COR-L47 (cell line): ENCODE measurements at regions not wholly inside any gene's neighbourhood (a gene's known extent, or its start where the extent isn't known, plus 50 kb on each side); places are given as distances from the start of the nearest gene placed in this dataset.
"Not testable (repeated sequence)": the region's sequence is repeated elsewhere in the genome, so short reads cannot be mapped to it uniquely, and the experiment has no call there.

Experiments
- DNase-seq: peaks from one replicate; lab custom pipeline; 2025; lab: John Stamatoyannopoulos, UW

GRCh38 chr1:121519042-121519755 lies 334.4 kb downstream of the SRGAP2C start:
- peak; percentile 49 for DNase-seq

GRCh38 chr1:121519756-121520286 lies 335.0 kb downstream of the SRGAP2C start:
- not testable (repeated sequence) for DNase-seq

- peak; percentile 44 for DNase-seq
Observed at GRCh38 chr1:121522061-121522759, 337.4 kb downstream of the SRGAP2C start.

- DNase-seq = not testable (repeated sequence)
Observed at GRCh38 chr1:121523112-121523511, 338.3 kb downstream of the SRGAP2C start.

- no peak for DNase-seq
Observed at GRCh38 chr1:121525355-121525754, 340.6 kb downstream of the SRGAP2C start.

GRCh38 chr1:121528958-121529357 lies 344.2 kb downstream of the SRGAP2C start:
- DNase-seq = not testable (repeated sequence)

- not testable (repeated sequence) for DNase-seq
Observed at GRCh38 chr1:121530026-121530425, 345.3 kb downstream of the SRGAP2C start.

GRCh38 chr1:121531747-121532146 lies 347.0 kb downstream of the SRGAP2C start:
- not testable (repeated sequence) for DNase-seq

GRCh38 chr1:121538148-121538547 lies 353.4 kb downstream of the SRGAP2C start:
- DNase-seq = not testable (repeated sequence)

- DNase-seq = no peak
Observed at GRCh38 chr1:121538943-121539575, 354.3 kb downstream of the SRGAP2C start.

- not testable (repeated sequence) for DNase-seq
Observed at GRCh38 chr1:121543988-121544387, 359.2 kb downstream of the SRGAP2C start.

GRCh38 chr1:121544500-121544899 lies 359.7 kb downstream of the SRGAP2C start:
- DNase-seq = no peak

- DNase-seq = not testable (repeated sequence)
Observed at GRCh38 chr1:121545899-121546298, 361.1 kb downstream of the SRGAP2C start.

- no peak for DNase-seq
Observed at GRCh38 chr1:121546830-121547591, 362.2 kb downstream of the SRGAP2C start.

GRCh38 chr1:121547726-121548125 lies 363.0 kb downstream of the SRGAP2C start:
- not testable (repeated sequence) for DNase-seq

- not testable (repeated sequence) for DNase-seq
Observed at GRCh38 chr1:121550817-121551216, 366.0 kb downstream of the SRGAP2C start.

GRCh38 chr1:121551491-121551890 lies 366.7 kb downstream of the SRGAP2C start:
- not testable (repeated sequence) for DNase-seq

GRCh38 chr1:121556560-121556959 lies 371.8 kb downstream of the SRGAP2C start:
- DNase-seq = not testable (repeated sequence)

GRCh38 chr1:121558034-121558433 lies 373.3 kb downstream of the SRGAP2C start:
- DNase-seq = not testable (repeated sequence)

- no peak for DNase-seq
Observed at GRCh38 chr1:121558514-121558913, 373.7 kb downstream of the SRGAP2C start.

- no peak for DNase-seq
Observed at GRCh38 chr1:121566346-121566745, 381.6 kb downstream of the SRGAP2C start.

- DNase-seq = no peak
Observed at GRCh38 chr1:121569428-121569827, 384.7 kb downstream of the SRGAP2C start.
